Neuronal stem cell (in vitro differentiated cells): ENCODE measurements at regions not wholly inside any gene's neighbourhood (a gene's known extent, or its start where the extent isn't known, plus 50 kb on each side); places are given as distances from the start of the nearest gene placed in this dataset.

ENCODE experiments used
- DNase-seq: peaks from one replicate; pipeline ENCODE4 v3.0.0-alpha.2; 2013; ENCODE audit warnings: low spot score
- H2AFZ ChIP-seq: one replicate; pipeline ENCODE4 v1.6.1; 2013; ENCODE audit warnings: mild to moderate bottlenecking, low read length, inconsistent platforms
- H2AK5ac ChIP-seq: 2 replicates; pipeline ENCODE4 v1.6.1; 2013; ENCODE audit warnings: low read depth, mild to moderate bottlenecking, inconsistent platforms, low read length, moderate library complexity, mixed read lengths
- H2BK120ac ChIP-seq: 2 replicates; pipeline ENCODE4 v1.6.1; 2013; ENCODE audit warnings: low read depth, mild to moderate bottlenecking, inconsistent platforms, low read length, moderate library complexity, mixed read lengths
- H2BK12ac ChIP-seq: one replicate; pipeline ENCODE4 v1.6.1; 2013; ENCODE audit warnings: low read length, inconsistent platforms
- H2BK15ac ChIP-seq: 2 replicates; pipeline ENCODE4 v1.6.1; 2013; ENCODE audit warnings: mild to moderate bottlenecking, low read length, inconsistent platforms, mixed read lengths
- H2BK5ac ChIP-seq: one replicate; pipeline ENCODE4 v1.6.1; 2013; ENCODE audit warnings: inconsistent platforms, mild to moderate bottlenecking, low read length, moderate library complexity
- H3K14ac ChIP-seq: one replicate; pipeline ENCODE4 v1.6.1; 2013; ENCODE audit warnings: low read length, inconsistent platforms
- H3K18ac ChIP-seq: 2 replicates; pipeline ENCODE4 v1.6.1; 2013; ENCODE audit warnings: low read length, inconsistent platforms
- H3K23ac ChIP-seq: 2 replicates; pipeline ENCODE4 v1.6.1; 2013; ENCODE audit warnings: low read depth, mild to moderate bottlenecking, mixed read lengths, low read length, inconsistent platforms; ENCODE audit not compliant: poor library complexity
- H3K27ac ChIP-seq: replicated peaks from 3 replicates; pipeline ENCODE4 v1.5.1; 2013; ENCODE audit warnings: low read length, inconsistent platforms
- H3K27me3 ChIP-seq, 3 experiments: 2 replicates each; pipeline ENCODE4 v1.6.1; 2013; ENCODE audit warnings: low read length in 3 of 3, mild to moderate bottlenecking in 2 of 3, inconsistent platforms in 1 of 3, low read depth in 1 of 3, mixed read lengths in 1 of 3, moderate library complexity in 1 of 3; ENCODE audit not compliant: control insufficient read depth in 3 of 3, insufficient read depth in 3 of 3
- H3K36me3 ChIP-seq, 2 donors: replicated peaks in 1 of 2; 2 replicates each; pipeline ENCODE4 v1.6.1; 2013; ENCODE audit warnings: low read length in 2 of 2; ENCODE audit not compliant: control insufficient read depth in 2 of 2, insufficient read depth in 2 of 2
- H3K4ac ChIP-seq: 2 replicates; pipeline ENCODE4 v1.6.1; 2013; ENCODE audit warnings: inconsistent platforms, mild to moderate bottlenecking, low read length, moderate library complexity
- H3K4me1 ChIP-seq, 2 donors: 1 replicate in 1 of 2; 2 replicates in 1 of 2; pipeline ENCODE4 v1.6.1; 2013; ENCODE audit warnings: low read length in 2 of 2, low read depth in 1 of 2; ENCODE audit not compliant: control insufficient read depth in 2 of 2, insufficient read depth in 1 of 2
- H3K4me2 ChIP-seq: one replicate; pipeline ENCODE4 v1.6.1; 2013; ENCODE audit warnings: mild to moderate bottlenecking, low read length, inconsistent platforms; ENCODE audit not compliant: insufficient read depth, poor library complexity, severe bottlenecking
- H3K4me3 ChIP-seq, 2 donors: 2 replicates each; pipeline ENCODE4 v1.5.1; 2013; ENCODE audit warnings: low read length in 2 of 2, mild to moderate bottlenecking in 2 of 2, inconsistent platforms in 1 of 2, moderate library complexity in 1 of 2
- H3K79me1 ChIP-seq: one replicate; pipeline ENCODE4 v1.6.1; 2013; ENCODE audit warnings: low read depth, mild to moderate bottlenecking, inconsistent platforms, low read length, moderate library complexity
- H3K9ac ChIP-seq: one replicate; pipeline ENCODE4 v1.6.1; 2013; ENCODE audit warnings: mild to moderate bottlenecking, low read depth, low read length, inconsistent platforms; ENCODE audit not compliant: poor library complexity
- H3K9me3 ChIP-seq, 2 donors: replicated peaks in 1 of 2; 2 replicates each; pipeline versions ENCODE3 to v1.6.1; 2013; ENCODE audit warnings: low read length in 2 of 2, mild to moderate bottlenecking in 2 of 2, inconsistent platforms in 1 of 2, low read depth in 1 of 2, mixed read lengths in 1 of 2, moderate library complexity in 1 of 2; ENCODE audit not compliant: control insufficient read depth in 2 of 2, insufficient read depth in 1 of 2
- H4K8ac ChIP-seq: one replicate; pipeline ENCODE4 v1.6.1; 2013; ENCODE audit warnings: low read depth, mild to moderate bottlenecking, inconsistent platforms, low read length, moderate library complexity
- H4K91ac ChIP-seq: one replicate; pipeline ENCODE4 v1.6.1; 2013; ENCODE audit warnings: low read length, low read depth, mild to moderate bottlenecking, inconsistent platforms; ENCODE audit not compliant: poor library complexity
- WGBS, 2 donors: extraction: QIAGEN DNeasy Blood & Tissue Kit; methylation state at CpG; one replicate each; pipeline ENCODE4 v1.1.7; 2013; ENCODE audit warnings: missing lambda C conversion rate in 2 of 2, mixed read lengths in 1 of 2; ENCODE audit not compliant: insufficient read length in 2 of 2, insufficient replicate concordance in 1 of 2; ENCODE audit errors: extremely low coverage in 2 of 2; 5-methylcytosine and 5-hydroxymethylcytosine counted together

DNA sequence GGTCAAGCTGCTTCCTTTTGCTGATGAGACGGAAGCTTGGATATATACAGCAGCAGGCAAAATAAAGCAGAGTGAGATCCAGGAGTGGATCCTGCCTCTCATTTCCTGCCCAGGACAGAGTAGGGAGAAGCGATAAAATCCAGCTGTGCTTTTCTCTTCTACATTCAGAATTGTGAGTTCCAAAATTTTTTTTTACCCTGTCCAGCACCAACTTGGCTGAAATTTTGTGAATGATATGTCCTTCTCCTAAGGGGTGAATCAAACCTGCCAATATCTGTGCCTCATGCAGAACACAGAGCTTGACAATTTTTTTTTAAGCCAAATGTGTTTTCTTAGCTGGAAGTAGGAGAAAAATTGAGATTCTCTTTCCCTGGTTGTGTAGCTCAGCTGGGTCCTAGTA is 235.6 kb upstream of the CHD6 start:
- H2BK5ac ChIP-seq, result no peak overlapping the region
- no peak overlapping the region for H3K14ac ChIP-seq
- peaks cover 0 to 2% of the 10 kb centered on the region in 2 donors for H3K4me1 ChIP-seq
- no peak overlapping the region for H2AFZ ChIP-seq
- H2AK5ac ChIP-seq, result no peak overlapping the region
- no peak overlapping the region for H2BK15ac ChIP-seq
- no peaks in the 10 kb centered on the region for H3K36me3 ChIP-seq
- H4K91ac ChIP-seq, result no peak overlapping the region
- H3K4ac ChIP-seq, result no peak overlapping the region
- DNase-seq, result no peak
- no peaks in the 10 kb centered on the region for H3K9me3 ChIP-seq
- H3K27me3 ChIP-seq, result no peaks in the 10 kb centered on the region
- no peak overlapping the region for H3K9ac ChIP-seq
- H2BK120ac ChIP-seq, result no peak overlapping the region
- no peak overlapping the region for H4K8ac ChIP-seq
- H3K23ac ChIP-seq, result no peak overlapping the region
- H3K4me2 ChIP-seq, result no peak overlapping the region
- no CpG with 5 or more reads among the region's 2 CpGs for WGBS, 2 donors
- no peak overlapping the region for H2BK12ac ChIP-seq
- H3K27ac ChIP-seq, result no peak overlapping the region
- no peak overlapping the region for H3K4me3 ChIP-seq
- H3K79me1 ChIP-seq, result no peaks in the 10 kb centered on the region
- no peak overlapping the region for H3K18ac ChIP-seq

- no peak overlapping the region for H3K9ac ChIP-seq
- DNase-seq, result no peak
- WGBS, 2 donors, result no CpG with 5 or more reads among the region's 3 CpGs
These were observed 230.0 kb upstream of the CHD6 start for GRCh38 chr20:41848180-41848579.

DNA sequence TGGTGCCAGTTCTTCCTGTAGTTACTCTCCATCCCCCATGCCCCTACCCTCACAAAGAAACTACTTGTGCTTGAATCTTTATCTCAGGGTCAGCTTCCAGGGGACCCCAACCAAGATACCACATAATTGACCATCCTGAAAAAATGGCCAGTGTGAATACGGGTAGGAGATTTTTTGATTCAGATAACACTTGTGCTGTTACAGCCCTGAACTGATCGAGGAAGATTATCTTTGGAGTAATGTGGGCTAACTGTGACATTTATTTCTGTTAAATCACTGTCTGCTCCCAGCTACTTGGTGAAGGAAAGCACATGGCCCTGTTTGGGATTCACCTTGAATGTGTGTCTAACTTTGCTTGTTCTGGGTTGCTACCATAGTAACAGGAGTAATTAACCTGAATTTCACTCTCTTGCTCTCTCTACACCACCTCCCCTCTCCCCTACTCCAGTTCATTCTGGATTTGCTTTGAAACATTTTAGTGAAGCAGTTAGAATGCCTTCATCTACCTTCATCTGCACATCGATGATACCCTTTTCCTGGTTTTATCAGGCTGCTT is 219.6 kb upstream of the CHD6 start:
- Histone ChIP-seq H3K4me1 (no peaks in the 10 kb centered on the region), H3K9ac (no peak overlapping the region), H4K91ac (no peak overlapping the region), H3K4me3 (no peak overlapping the region), H3K23ac (no peak overlapping the region), H3K18ac (no peak overlapping the region), H3K27ac (no peak overlapping the region), H3K4me2 (no peak overlapping the region), H2AK5ac (no peak overlapping the region), H3K36me3 (no peaks in the 10 kb centered on the region), H2AFZ (no peak overlapping the region), H3K4ac (no peak overlapping the region), H2BK12ac (no peak overlapping the region), H2BK15ac (no peak overlapping the region), H3K14ac (no peak overlapping the region), H3K79me1 (no peaks in the 10 kb centered on the region), H4K8ac (no peak overlapping the region), H2BK5ac (no peak overlapping the region), H3K9me3 (no peaks in the 10 kb centered on the region), H2BK120ac (no peak overlapping the region), H3K27me3 (no peaks in the 10 kb centered on the region)
- WGBS, 2 donors, result no CpG with 5 or more reads among the region's 3 CpGs
- no peak for DNase-seq

More at GRCh38 chr20:41848180-41848579, 230.0 kb upstream of the CHD6 start:
- Histone ChIP-seq H4K8ac (no peak overlapping the region), H3K18ac (no peak overlapping the region), H3K36me3 (no peaks in the 10 kb centered on the region), H3K23ac (no peak overlapping the region), H3K4me3 (no peak overlapping the region), H3K4me1 (peaks cover 0 to 2% of the 10 kb centered on the region in 2 donors), H2BK120ac (no peak overlapping the region), H3K14ac (no peak overlapping the region), H2BK15ac (no peak overlapping the region), H3K9me3 (no peaks in the 10 kb centered on the region), H3K79me1 (no peaks in the 10 kb centered on the region), H3K27me3 (no peaks in the 10 kb centered on the region), H2BK5ac (no peak overlapping the region), H2AK5ac (no peak overlapping the region), H2AFZ (no peak overlapping the region), H2BK12ac (no peak overlapping the region), H3K27ac (no peak overlapping the region), H3K4ac (no peak overlapping the region), H3K4me2 (no peak overlapping the region), H4K91ac (no peak overlapping the region)

- Histone ChIP-seq H3K4me2 (no peak overlapping the region), H2BK5ac (no peak overlapping the region), H3K9ac (no peak overlapping the region), H3K14ac (no peak overlapping the region), H2BK15ac (no peak overlapping the region), H3K79me1 (no peaks in the 10 kb centered on the region), H2AFZ (no peak overlapping the region), H2BK120ac (no peak overlapping the region), H3K4me3 (no peak overlapping the region), H2AK5ac (no peak overlapping the region), H3K9me3 (no peaks in the 10 kb centered on the region), H4K8ac (no peak overlapping the region), H3K23ac (no peak overlapping the region), H4K91ac (no peak overlapping the region), H3K27me3 (no peaks in the 10 kb centered on the region), H3K4me1 (no peaks in the 10 kb centered on the region), H3K18ac (no peak overlapping the region), H2BK12ac (no peak overlapping the region), H3K4ac (no peak overlapping the region), H3K36me3 (no peaks in the 10 kb centered on the region), H3K27ac (no peak overlapping the region)
- no peak for DNase-seq
- no CpG with 5 or more reads among the region's 1 CpG for WGBS, 2 donors
These were observed 215.6 kb upstream of the CHD6 start for GRCh38 chr20:41833739-41834138.
